ENCODE measurements at regions not wholly inside any gene's neighbourhood (a gene's known extent, or its start where the extent isn't known, plus 50 kb on each side); places are given as distances from the start of the nearest gene placed in this dataset.

DNA sequence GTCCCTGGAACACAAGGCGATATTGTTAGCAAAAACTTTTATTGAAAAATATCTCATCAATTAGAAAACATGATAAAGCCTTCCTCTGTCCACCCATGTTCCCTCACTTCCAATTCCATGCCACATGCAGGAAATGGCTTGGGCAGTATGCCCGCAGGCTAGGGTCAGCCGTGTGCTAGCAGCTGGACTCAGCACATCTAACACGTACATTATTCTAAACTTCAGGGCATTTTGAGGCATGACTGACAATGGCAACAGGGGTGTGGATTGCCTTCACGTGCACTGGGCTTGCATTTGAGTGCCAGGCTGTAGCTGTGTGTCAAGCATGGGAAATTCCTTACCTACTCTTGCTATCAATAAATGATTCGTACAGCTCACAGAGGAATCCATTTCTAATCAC lies 642.1 kb downstream of the INHBA start:
- H3K9me3 ChIP-seq (ENCODE audit: control insufficient read depth in 4 of 4, insufficient read depth in 3 of 4, low read length in 3 of 4), result peaks cover 0 to 2% (median 0%) of the 10 kb centered on the region in 4 donors
- H3K9ac ChIP-seq (ENCODE audit: insufficient read depth in 1 of 2, low read length in 2 of 2), result peak overlapping the region in 1 of 2 donors; percentile 19
- TF ChIP-seq, protein P1, sequence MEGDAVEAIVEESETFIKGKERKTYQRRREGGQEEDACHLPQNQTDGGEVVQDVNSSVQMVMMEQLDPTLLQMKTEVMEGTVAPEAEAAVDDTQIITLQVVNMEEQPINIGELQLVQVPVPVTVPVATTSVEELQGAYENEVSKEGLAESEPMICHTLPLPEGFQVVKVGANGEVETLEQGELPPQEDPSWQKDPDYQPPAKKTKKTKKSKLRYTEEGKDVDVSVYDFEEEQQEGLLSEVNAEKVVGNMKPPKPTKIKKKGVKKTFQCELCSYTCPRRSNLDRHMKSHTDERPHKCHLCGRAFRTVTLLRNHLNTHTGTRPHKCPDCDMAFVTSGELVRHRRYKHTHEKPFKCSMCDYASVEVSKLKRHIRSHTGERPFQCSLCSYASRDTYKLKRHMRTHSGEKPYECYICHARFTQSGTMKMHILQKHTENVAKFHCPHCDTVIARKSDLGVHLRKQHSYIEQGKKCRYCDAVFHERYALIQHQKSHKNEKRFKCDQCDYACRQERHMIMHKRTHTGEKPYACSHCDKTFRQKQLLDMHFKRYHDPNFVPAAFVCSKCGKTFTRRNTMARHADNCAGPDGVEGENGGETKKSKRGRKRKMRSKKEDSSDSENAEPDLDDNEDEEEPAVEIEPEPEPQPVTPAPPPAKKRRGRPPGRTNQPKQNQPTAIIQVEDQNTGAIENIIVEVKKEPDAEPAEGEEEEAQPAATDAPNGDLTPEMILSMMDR (IDR thresholded peaks at IDR 0.05; ENCODE audit: control extremely low read depth, extremely low read depth), result no peak
- no peaks in the 10 kb centered on the region for H3K36me3 ChIP-seq (ENCODE audit: control insufficient read depth in 4 of 4, insufficient read depth in 4 of 4, low read length in 4 of 4)
- no peaks in the 10 kb centered on the region for H3K4me1 ChIP-seq (ENCODE audit: control insufficient read depth in 5 of 5, insufficient read depth in 5 of 5, low read length in 5 of 5)
- no peaks in the 10 kb centered on the region for H3K27me3 ChIP-seq (ENCODE audit: control insufficient read depth in 3 of 3, insufficient read depth in 3 of 3, low read length in 2 of 3)
- WGBS, 2 donors, result 82 to 93% methylated on average over 6 of the region's 6 CpGs
- DNase-seq, result no peak
- H3K27ac ChIP-seq (ENCODE audit: low read depth in 1 of 2, low read length in 1 of 2), result no peak overlapping the region
- ATAC-seq (ENCODE audit: insufficient read depth, low FRiP score), result no peak
- no peak overlapping the region for H3K4me3 ChIP-seq

GRCh38 chr7:41059796-41060195 lies 643.1 kb downstream of the INHBA start:
- peaks cover 0 to 2% (median 0%) of the 10 kb centered on the region in 4 donors for H3K9me3 ChIP-seq (ENCODE audit: control insufficient read depth in 4 of 4, insufficient read depth in 3 of 4, low read length in 3 of 4)
- no peak for DNase-seq
- no peaks in the 10 kb centered on the region for H3K27me3 ChIP-seq (ENCODE audit: control insufficient read depth in 3 of 3, insufficient read depth in 3 of 3, low read length in 2 of 3)
- H3K27ac ChIP-seq (ENCODE audit: low read depth in 1 of 2, low read length in 1 of 2), result no peak overlapping the region
- H3K36me3 ChIP-seq (ENCODE audit: control insufficient read depth in 4 of 4, insufficient read depth in 4 of 4, low read length in 4 of 4), result no peaks in the 10 kb centered on the region
- H3K4me1 ChIP-seq (ENCODE audit: control insufficient read depth in 5 of 5, insufficient read depth in 5 of 5, low read length in 5 of 5), result peaks cover 0 to 2% (median 0%) of the 10 kb centered on the region in 5 donors
- no peak overlapping the region for H3K4me3 ChIP-seq
- WGBS, 2 donors, result 63 to 82% methylated on average over 4 of the region's 4 CpGs
- no peak for ATAC-seq (ENCODE audit: insufficient read depth, low FRiP score)
- H3K9ac ChIP-seq (ENCODE audit: insufficient read depth in 1 of 2, low read length in 2 of 2), result no peak overlapping the region
- TF ChIP-seq, protein P1 (IDR thresholded peaks at IDR 0.05; ENCODE audit: control extremely low read depth, extremely low read depth), result no peak

DNA sequence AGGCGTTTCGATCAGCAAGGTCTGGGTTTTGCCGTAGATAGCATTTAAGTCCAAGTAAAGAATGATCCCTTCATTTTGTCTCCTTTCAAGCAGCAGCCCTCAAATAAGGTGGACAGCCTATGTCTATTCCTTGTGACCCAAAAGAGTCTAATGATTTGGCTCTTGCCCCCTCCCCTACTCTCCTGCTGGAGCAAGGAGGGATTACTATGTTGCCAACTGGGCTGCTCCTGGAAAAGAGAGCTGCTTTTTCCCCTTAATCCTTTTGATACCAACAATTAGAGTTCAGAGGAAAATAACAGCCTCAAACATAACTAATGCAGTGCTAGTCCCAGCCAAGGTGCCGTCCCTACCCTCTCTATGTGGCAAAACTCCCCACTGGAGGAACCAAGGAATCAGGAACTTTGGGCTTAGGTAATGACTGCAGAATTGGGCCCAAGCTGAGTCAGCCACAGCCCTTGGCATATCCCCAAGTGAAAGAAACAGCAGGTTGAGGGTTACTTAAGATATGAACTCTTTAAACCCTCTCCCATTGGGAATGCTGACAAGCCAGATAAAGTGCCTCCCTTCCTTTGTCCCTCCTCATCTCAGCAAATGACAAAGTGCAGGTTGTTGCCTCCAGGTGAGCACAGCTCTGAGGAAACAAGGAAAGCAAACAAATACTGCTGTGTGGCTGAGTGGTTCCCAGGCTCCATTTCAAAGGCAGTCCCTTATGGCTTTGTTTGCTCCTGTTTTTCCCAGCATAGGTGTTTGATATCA lies 643.7 kb downstream of the INHBA start:
- no peaks in the 10 kb centered on the region for H3K27me3 ChIP-seq (ENCODE audit: control insufficient read depth in 3 of 3, insufficient read depth in 3 of 3, low read length in 2 of 3)
- WGBS, 2 donors, result 80 to 85% methylated on average over 4 of the region's 4 CpGs
- no peak overlapping the region for H3K27ac ChIP-seq (ENCODE audit: low read depth in 1 of 2, low read length in 1 of 2)

More for the DNA sequence above, 643.7 kb downstream of the INHBA start:
- Histone ChIP-seq H3K9me3 (ENCODE audit: control insufficient read depth in 4 of 4, insufficient read depth in 3 of 4, low read length in 3 of 4) (peaks cover 0 to 2% (median 0%) of the 10 kb centered on the region in 4 donors), H3K4me1 (ENCODE audit: control insufficient read depth in 5 of 5, insufficient read depth in 5 of 5, low read length in 5 of 5) (peaks cover 0 to 2% (median 0%) of the 10 kb centered on the region in 5 donors), H3K36me3 (ENCODE audit: control insufficient read depth in 4 of 4, insufficient read depth in 4 of 4, low read length in 4 of 4) (no peaks in the 10 kb centered on the region), H3K4me3 (no peak overlapping the region), H3K9ac (ENCODE audit: insufficient read depth in 1 of 2, low read length in 2 of 2) (no peak overlapping the region)
- TF ChIP-seq, protein P1 (IDR thresholded peaks at IDR 0.05; ENCODE audit: control extremely low read depth, extremely low read depth), result no peak
- DNase-seq (no peak), ATAC-seq (ENCODE audit: insufficient read depth, low FRiP score) (peak; percentile 68)
